ENCODE measurements at regions not wholly inside any gene's neighbourhood (a gene's known extent, or its start where the extent isn't known, plus 50 kb on each side); places are given as distances from the start of the nearest gene placed in this dataset.
"Not testable (repeated sequence)": the region's sequence is repeated elsewhere in the genome, so short reads cannot be mapped to it uniquely, and the experiment has no call there.

DNA sequence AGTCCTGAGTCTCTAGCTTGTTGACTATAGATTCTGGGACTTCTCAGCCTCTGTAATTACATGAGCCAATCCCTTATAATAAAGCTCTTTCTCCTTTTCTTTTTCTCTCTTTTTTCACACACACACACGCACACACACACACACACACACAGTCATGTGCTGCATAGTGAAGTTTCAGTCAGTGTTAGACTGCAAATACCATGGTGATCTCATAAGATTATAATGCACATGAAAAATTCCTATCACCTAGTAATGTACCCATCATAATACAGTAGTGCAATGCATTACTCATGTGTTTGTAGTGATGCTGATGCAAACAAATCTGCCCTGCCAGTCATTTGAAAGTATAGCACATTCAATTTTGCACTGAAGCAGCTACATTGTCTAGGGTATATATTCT lies 558.2 kb downstream of the SUCLG1 start:
- no peak for DNase-seq (ENCODE audit: low read depth)
- no peak overlapping the region for H3K4me3 ChIP-seq (ENCODE audit: low read depth, low read length)
- TF ChIP-seq, protein P1, sequence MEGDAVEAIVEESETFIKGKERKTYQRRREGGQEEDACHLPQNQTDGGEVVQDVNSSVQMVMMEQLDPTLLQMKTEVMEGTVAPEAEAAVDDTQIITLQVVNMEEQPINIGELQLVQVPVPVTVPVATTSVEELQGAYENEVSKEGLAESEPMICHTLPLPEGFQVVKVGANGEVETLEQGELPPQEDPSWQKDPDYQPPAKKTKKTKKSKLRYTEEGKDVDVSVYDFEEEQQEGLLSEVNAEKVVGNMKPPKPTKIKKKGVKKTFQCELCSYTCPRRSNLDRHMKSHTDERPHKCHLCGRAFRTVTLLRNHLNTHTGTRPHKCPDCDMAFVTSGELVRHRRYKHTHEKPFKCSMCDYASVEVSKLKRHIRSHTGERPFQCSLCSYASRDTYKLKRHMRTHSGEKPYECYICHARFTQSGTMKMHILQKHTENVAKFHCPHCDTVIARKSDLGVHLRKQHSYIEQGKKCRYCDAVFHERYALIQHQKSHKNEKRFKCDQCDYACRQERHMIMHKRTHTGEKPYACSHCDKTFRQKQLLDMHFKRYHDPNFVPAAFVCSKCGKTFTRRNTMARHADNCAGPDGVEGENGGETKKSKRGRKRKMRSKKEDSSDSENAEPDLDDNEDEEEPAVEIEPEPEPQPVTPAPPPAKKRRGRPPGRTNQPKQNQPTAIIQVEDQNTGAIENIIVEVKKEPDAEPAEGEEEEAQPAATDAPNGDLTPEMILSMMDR (IDR thresholded peaks at IDR 0.05; ENCODE audit: control insufficient read depth, extremely low read depth, insufficient read depth), result no peak

DNA sequence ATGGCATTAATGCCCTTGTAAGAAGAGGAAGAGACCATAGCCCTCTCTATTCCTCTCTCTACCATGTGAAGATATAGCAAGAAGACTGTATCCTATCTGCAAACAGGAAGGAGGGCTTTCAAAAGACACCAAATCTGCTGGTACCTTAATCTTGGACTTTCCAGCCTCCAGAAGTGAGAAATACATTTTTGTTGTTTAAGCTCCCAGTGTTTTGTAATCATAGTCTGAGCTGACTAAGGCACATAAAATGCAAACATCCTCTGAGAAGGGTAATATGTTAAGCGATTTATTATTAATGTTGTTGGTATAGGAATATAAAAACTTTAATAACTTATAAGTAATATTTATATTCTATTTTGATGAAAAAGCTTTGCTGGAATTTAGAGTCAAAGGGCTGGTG lies 559.8 kb downstream of the SUCLG1 start:
- TF ChIP-seq, protein P1 (IDR thresholded peaks at IDR 0.05; ENCODE audit: control insufficient read depth, extremely low read depth, insufficient read depth), result no peak
- DNase-seq (ENCODE audit: low read depth), result no peak
- H3K4me3 ChIP-seq (ENCODE audit: low read depth, low read length), result no peak overlapping the region

DNA sequence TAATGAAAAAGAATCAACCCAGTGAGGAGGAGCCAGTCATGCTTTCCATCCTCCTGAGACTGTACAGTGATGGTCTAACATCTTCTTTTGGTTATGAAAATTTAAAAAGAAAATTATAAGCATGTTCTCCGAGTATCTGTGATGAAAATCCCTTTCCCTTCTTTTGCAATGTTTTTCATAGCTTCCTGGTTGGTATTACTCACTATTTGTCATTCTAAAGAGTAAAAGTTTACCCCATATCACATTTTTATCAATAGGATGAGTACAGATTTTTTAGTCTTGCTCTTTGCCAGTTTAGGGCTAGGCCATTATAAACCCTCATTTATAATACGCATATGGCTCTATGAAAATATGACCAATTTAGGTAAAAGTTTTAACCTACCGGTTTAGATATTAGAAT lies 564.1 kb downstream of the SUCLG1 start:
- no peak overlapping the region for H3K4me3 ChIP-seq (ENCODE audit: low read depth, low read length)
- TF ChIP-seq, protein P1 (IDR thresholded peaks at IDR 0.05; ENCODE audit: control insufficient read depth, extremely low read depth, insufficient read depth), result no peak
- no peak for DNase-seq (ENCODE audit: low read depth)

DNA sequence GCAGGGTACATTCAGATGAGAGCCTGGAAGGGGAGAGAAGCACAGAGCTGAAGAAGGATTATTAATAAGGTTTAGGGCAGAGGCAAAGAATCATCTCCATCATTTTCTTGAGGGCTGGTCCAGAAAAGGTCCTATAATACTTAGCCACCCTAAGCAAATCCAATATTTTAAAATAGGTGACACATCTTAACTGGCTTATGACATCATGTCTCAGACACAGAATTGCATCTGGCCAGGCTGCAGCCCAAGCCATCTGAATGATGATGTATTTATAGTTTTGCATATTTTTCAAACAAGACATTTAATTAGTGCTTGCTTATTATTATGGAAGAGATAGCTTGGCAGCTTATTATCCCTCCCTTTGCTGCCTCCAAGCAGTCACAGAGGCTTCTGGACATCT lies 571.3 kb downstream of the SUCLG1 start:
- TF ChIP-seq, protein P1 (IDR thresholded peaks at IDR 0.05; ENCODE audit: control insufficient read depth, extremely low read depth, insufficient read depth), result no peak
- H3K4me3 ChIP-seq (ENCODE audit: low read depth, low read length), result no peak overlapping the region
- no peak for DNase-seq (ENCODE audit: low read depth)

DNA sequence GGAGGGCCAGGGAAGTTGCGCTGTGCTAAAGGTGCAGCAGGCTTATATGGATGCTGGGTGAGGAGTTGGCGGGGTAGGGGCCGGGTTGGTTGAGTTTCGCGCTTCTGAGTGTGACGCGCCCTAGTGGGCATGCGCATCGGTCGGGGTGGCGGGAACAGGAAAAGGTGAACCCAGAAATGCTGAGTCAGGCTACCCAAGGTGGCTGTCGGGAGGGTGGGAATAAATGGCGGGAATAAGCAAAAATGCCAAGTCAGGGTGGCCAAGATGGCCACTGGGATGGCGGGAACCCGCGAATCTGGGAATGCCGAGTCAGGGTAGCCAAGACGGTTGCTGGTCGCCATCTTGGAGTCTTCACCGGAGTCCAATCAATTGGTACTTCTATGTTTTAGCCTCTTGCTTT lies 580.0 kb downstream of the SUCLG1 start:
- TF ChIP-seq, protein P1 (IDR thresholded peaks at IDR 0.05; ENCODE audit: control insufficient read depth, extremely low read depth, insufficient read depth), result no peak
- DNase-seq (ENCODE audit: low read depth), result no peak
- no peak overlapping the region for H3K4me3 ChIP-seq (ENCODE audit: low read depth, low read length)

DNA sequence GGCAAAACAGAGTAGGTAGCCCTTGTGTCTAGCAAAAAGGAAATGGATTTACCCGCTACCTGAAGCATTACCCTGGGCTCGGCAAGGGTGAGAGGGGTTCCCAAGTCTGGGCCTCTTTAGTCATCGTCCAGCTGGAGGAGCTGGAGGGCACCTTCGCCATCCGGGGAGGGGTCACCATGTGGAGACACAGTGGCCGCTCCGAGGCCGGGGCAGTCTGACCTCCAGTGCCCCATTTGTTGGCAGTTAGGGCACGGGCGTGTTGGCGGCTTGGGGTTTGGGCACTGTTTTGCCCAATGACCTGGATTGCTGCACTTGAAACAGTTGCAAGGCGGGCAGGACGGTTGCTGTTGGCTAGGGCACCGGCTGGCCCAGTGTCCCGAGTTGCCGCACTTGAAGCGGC lies 581.8 kb downstream of the SUCLG1 start:
- not testable (repeated sequence) for DNase-seq (ENCODE audit: low read depth)

DNA sequence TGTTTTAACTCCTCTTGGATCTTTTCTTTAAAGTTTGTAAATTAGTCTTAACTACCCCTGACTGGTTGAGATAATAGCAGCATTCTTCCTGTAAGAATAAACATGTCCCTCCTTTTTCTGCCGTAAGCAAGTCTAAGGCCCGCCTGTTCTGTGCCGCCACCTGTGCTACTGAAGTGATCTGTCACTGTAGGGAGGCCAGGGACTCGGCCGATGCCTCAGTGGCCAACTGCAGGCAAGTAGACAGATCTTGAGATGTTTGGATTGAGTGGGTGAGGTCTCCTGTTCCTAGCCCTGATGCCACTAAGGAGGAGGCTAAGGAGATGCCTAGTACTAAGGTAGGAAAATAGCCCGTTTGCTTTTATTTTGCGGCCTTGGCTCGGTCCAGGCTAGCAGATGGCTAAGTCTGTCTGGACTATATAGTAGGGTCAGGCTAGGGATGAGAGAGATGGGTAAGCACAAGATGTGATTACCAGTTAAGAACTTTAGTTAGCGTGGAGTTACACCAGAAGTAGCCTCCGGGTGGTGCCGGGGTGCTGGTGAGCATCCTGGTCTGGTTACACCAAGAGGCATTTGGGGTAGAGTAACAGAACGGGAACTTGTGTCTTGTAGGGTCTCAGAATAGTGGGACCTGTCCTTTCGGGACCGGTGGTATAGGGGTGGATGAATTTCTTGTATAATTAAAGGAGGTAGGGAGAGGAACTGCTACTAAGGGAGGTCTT lies 584.2 kb downstream of the SUCLG1 start:
- TF ChIP-seq, protein P1 (IDR thresholded peaks at IDR 0.05; ENCODE audit: control insufficient read depth, extremely low read depth, insufficient read depth), result no peak
- no peak for DNase-seq (ENCODE audit: low read depth)

More for the DNA sequence above, 581.8 kb downstream of the SUCLG1 start:
- not testable (repeated sequence) for H3K4me3 ChIP-seq (ENCODE audit: low read depth, low read length)

More for the DNA sequence above, 584.2 kb downstream of the SUCLG1 start:
- no peak overlapping the region for H3K4me3 ChIP-seq (ENCODE audit: low read depth, low read length)
